UCSD-AML1 (cell line): ENCODE measurements at regions not wholly inside any gene's neighbourhood (a gene's known extent, or its start where the extent isn't known, plus 50 kb on each side); places are given as distances from the start of the nearest gene placed in this dataset.

Experiments
- DNase-seq: peaks from one replicate; lab custom pipeline; 2025; ENCODE audit not compliant: unreplicated experiment; lab: John Stamatoyannopoulos, UW

GRCh38 chrX:9147726-9148125, 113.8 kb upstream of the FAM9B start:
- DNase-seq, result no peak

- DNase-seq, result no peak
Measured at GRCh38 chrX:9148615-9149399, 114.9 kb upstream of the FAM9B start.

- no peak for DNase-seq
Measured at GRCh38 chrX:9149501-9150245, 115.7 kb upstream of the FAM9B start.

GRCh38 chrX:9151772-9152307, 117.9 kb upstream of the FAM9B start:
- no peak for DNase-seq

- no peak for DNase-seq
Measured at GRCh38 chrX:9153300-9153699, 119.4 kb upstream of the FAM9B start.

GRCh38 chrX:9158611-9159010, 124.7 kb upstream of the FAM9B start:
- no peak for DNase-seq

GRCh38 chrX:9160698-9161329, 126.9 kb upstream of the FAM9B start:
- DNase-seq, result no peak

GRCh38 chrX:9162698-9163097, 128.8 kb upstream of the FAM9B start:
- DNase-seq, result no peak

- no peak for DNase-seq
Measured at GRCh38 chrX:9163214-9163709, 129.3 kb upstream of the FAM9B start.

GRCh38 chrX:9164086-9164485, 130.2 kb upstream of the FAM9B start:
- DNase-seq, result no peak

- DNase-seq, result no peak
Measured at GRCh38 chrX:9164533-9165426, 130.9 kb upstream of the FAM9B start.

- no peak for DNase-seq
Measured at GRCh38 chrX:9166584-9166944, 132.6 kb upstream of the FAM9B start.

- no peak for DNase-seq
Measured at GRCh38 chrX:9171841-9172463, 138.0 kb upstream of the FAM9B start.

GRCh38 chrX:9172464-9172850, 138.5 kb upstream of the FAM9B start:
- DNase-seq, result no peak

- no peak for DNase-seq
Measured at GRCh38 chrX:9180623-9181022, 146.7 kb upstream of the FAM9B start.

GRCh38 chrX:9182041-9182440, 148.1 kb upstream of the FAM9B start:
- DNase-seq, result no peak

GRCh38 chrX:9183481-9183880, 149.6 kb upstream of the FAM9B start:
- no peak for DNase-seq

- DNase-seq, result no peak
Measured at GRCh38 chrX:9184211-9184610, 150.3 kb upstream of the FAM9B start.

- DNase-seq, result no peak
Measured at GRCh38 chrX:9188117-9188516, 154.2 kb upstream of the FAM9B start.

- DNase-seq, result no peak
Measured at GRCh38 chrX:9189286-9189685, 155.4 kb upstream of the FAM9B start.
